D721Med (cell line): ENCODE measurements at regions not wholly inside any gene's neighbourhood (a gene's known extent, or its start where the extent isn't known, plus 50 kb on each side); places are given as distances from the start of the nearest gene placed in this dataset.

Experiments used
- DNase-seq: peaks from one replicate; pipeline ENCODE4 v3.0.0; 2011; ENCODE audit warnings: low spot score; ENCODE audit not compliant: insufficient read length
- FAIRE-seq: peaks from 2 replicates; lab custom pipeline; 2011; peaks lifted over from hg19 to GRCh38; lab: Jason Lieb, UNC
- CTCF ChIP-seq: IDR thresholded peaks from 2 replicates; pipeline ENCODE4 v1.5.1; 2012; ENCODE audit warnings: mild to moderate bottlenecking, control low read depth; ENCODE audit not compliant: insufficient read depth; ENCODE audit errors: missing control alignments

DNA sequence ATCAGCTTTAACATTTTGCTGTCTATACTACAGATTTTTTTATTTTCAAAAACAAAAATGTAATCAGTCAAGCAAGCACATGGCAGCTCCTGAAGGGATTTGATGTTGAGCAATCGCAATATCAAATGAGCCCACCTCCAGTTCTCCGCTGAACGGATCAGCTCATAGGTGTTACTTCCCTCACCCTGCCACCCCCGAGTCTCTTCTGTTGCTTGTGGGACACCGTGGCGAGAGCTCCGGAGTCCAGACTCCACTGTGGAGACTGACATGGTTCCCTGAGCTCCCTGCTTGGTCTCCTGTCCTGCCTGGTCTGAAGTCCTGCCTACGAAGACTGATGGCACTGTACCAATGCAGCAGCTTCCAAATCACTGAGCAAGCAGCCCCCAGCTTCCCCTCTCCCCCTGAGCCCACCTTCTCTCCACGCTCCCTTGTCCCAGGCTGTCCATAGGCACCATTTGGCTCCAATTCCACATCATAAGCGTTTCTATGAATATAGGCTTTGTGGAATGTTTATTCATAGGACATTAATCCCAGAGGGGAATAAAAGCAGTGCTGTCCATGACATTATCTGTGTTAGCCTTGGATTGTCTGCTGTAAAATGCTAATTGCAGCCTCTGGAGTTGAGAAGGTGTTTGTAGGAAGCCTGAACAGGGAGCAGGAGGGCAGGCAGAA lies 162.2 kb downstream of the LY86 start:
- DNase-seq, result no peak
- no peak for FAIRE-seq
- TF ChIP-seq CTCF, result no peak

DNA sequence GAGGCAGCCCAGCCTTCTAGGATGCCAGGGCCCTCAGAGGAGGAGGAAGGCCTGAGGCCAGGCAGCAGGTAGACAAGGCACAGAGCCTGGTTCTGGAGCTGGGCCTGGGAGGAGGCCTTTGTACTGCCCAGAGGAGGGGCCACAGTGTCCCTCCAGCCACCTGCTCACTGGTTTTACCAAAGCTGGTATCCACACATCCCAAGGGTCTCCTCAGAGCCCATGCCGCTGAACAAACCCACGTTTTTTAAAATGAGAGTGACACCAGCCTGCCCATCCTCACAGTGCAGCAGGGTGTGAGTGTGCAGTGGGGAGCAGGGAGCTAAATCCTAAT lies 162.7 kb downstream of the LY86 start:
- no peak for FAIRE-seq
- no peak for TF ChIP-seq CTCF

GRCh38 chr6:6751619-6752023 lies 163.1 kb downstream of the LY86 start:
- TF ChIP-seq CTCF, result no peak
- FAIRE-seq (no peak), DNase-seq (no peak)

More for the DNA sequence above, 162.7 kb downstream of the LY86 start:
- DNase-seq, result no peak

DNA sequence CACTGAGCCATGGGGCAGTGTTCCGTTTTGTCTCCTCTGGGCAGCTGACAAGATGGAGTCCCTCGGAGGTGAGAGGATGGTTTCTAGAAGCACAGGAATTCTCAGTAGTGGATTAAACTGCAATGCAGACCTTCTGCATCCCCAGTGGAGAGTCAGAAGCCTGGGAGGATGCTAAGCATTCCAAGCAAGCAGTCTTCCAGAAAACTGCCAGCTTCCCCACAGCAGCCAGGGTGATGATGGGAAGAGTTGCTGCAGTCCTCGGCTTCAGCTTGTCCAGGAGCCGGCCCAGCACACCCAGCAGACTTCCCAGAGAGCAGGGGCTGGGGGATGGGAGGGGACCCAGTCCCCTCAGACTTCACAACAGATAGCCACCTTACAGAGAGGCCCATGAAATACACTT lies 163.6 kb downstream of the LY86 start:
- FAIRE-seq (no peak), DNase-seq (no peak)
- TF ChIP-seq CTCF, result no peak

DNA sequence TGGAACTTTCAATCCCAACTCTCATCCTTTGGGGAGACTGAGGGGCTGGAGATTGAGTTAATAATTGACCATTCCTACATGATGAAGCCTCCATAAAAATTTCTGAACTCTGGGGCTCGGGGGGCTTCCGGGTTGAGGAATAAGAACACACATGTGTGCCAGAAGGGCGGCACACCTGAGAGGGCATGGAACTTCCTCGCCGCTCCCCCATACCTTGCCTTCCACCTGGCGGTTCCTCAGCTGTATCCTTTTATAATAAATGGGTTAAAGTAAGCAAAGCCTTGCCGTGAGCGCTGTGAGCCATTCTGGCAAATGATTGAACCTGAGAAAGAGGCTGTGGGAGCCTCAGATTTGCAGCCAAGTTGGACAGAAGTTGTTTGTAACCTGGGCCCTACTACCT lies 164.8 kb downstream of the LY86 start:
- DNase-seq, result no peak
- TF ChIP-seq CTCF, result no peak
- no peak for FAIRE-seq

DNA sequence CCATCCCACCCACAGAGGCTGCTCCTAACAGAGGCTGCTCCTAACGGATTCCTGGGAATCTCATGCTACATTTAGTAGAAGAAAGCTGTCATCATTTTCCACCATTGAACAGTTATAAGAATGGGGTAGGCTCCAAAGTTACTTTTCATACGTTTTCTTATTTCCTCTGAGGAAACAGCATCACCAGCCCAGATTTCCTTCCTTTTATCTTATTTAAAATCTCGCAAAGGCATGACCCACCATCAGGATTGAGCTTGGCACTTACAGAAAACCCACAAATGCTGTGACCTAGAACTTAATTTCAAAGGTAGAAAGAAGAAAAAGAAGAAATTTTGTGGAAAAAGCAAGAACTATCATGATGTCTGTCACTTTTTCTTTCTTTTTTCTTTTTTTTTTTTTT lies 168.0 kb downstream of the LY86 start:
- no peak for FAIRE-seq
- TF ChIP-seq CTCF, result no peak
- no peak for DNase-seq

DNA sequence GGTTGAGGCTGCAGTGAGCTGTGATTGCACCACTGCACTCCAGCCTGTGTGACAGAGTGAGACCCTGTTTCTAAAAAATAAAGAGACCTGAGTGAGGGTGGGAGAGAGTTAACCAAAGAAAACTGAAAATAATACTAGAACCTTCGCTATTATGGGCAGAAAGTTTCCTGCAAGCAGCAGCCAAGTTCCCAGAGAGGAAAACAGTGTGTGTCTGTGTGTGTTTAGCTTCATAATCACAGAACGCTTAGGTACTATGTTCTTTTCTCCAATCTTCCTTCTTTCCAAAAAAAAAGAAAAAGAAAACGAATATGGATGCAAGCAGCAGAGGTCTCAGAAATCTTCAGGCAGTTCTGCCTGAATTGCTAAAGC lies 170.0 kb downstream of the LY86 start:
- TF ChIP-seq CTCF, result no peak
- no peak for FAIRE-seq
- DNase-seq, result no peak
